GM19193 (cell line): ENCODE measurements at regions not wholly inside any gene's neighbourhood (a gene's known extent, or its start where the extent isn't known, plus 50 kb on each side); places are given as distances from the start of the nearest gene placed in this dataset.

Experiments used
- POLR2A ChIP-seq: IDR thresholded peaks from 4 replicates; pipeline ENCODE4 v1.6.1; 2011; ENCODE audit not compliant: insufficient read depth, insufficient read length; ENCODE audit errors: extremely low read depth

GRCh38 chr17:77542011-77542410 is 401.2 kb downstream of the SEC14L1 start:
- no peak for TF ChIP-seq POLR2A

GRCh38 chr17:77542551-77543490 is 402.1 kb downstream of the SEC14L1 start:
- TF ChIP-seq POLR2A, result no peak

GRCh38 chr17:77543801-77544200 is 403.0 kb downstream of the SEC14L1 start:
- TF ChIP-seq POLR2A, result no peak

- TF ChIP-seq POLR2A, result no peak
These were observed 403.8 kb downstream of the SEC14L1 start for GRCh38 chr17:77544347-77545110.

- no peak for TF ChIP-seq POLR2A
These were observed 406.0 kb downstream of the SEC14L1 start for GRCh38 chr17:77546772-77547241.

- TF ChIP-seq POLR2A, result no peak
These were observed 408.2 kb downstream of the SEC14L1 start for GRCh38 chr17:77548967-77549366.

GRCh38 chr17:77549726-77550366 is 408.7 kb upstream of the TNRC6C start:
- TF ChIP-seq POLR2A, result no peak

GRCh38 chr17:77553459-77554066 is 404.9 kb upstream of the TNRC6C start:
- no peak for TF ChIP-seq POLR2A

- no peak for TF ChIP-seq POLR2A
These were observed 403.3 kb upstream of the TNRC6C start for GRCh38 chr17:77555121-77555591.

- no peak for TF ChIP-seq POLR2A
These were observed 402.7 kb upstream of the TNRC6C start for GRCh38 chr17:77555741-77556291.

GRCh38 chr17:77556383-77557061 is 402.0 kb upstream of the TNRC6C start:
- TF ChIP-seq POLR2A, result no peak

- TF ChIP-seq POLR2A, result no peak
These were observed 399.5 kb upstream of the TNRC6C start for GRCh38 chr17:77558846-77559626.

GRCh38 chr17:77560381-77560780 is 398.1 kb upstream of the TNRC6C start:
- TF ChIP-seq POLR2A, result no peak

GRCh38 chr17:77560841-77561240 is 397.7 kb upstream of the TNRC6C start:
- TF ChIP-seq POLR2A, result no peak
